ENCODE measurements at regions not wholly inside any gene's neighbourhood (a gene's known extent, or its start where the extent isn't known, plus 50 kb on each side); places are given as distances from the start of the nearest gene placed in this dataset.

- TF ChIP-seq CTCF (tag by site-specific recombination; IDR thresholded peaks at IDR 0.05) (no peak), ZNF629 (tag by site-specific recombination; IDR thresholded peaks at IDR 0.05) (no peak)
Measured at GRCh38 chr21:15617964-15618363, 111.8 kb upstream of the USP25 start.

Data from HEK293 (cell line).